HG03066 (cell line): ENCODE measurements at regions not wholly inside any gene's neighbourhood (a gene's known extent, or its start where the extent isn't known, plus 50 kb on each side); places are given as distances from the start of the nearest gene placed in this dataset.

Source experiments
- ATAC-seq: cut with Tn5 transposase; IDR thresholded peaks from one replicate; pipeline ENCODE4 v1.9.1; 2021; ENCODE audit warnings: low read depth; ENCODE audit not compliant: unreplicated experiment

DNA sequence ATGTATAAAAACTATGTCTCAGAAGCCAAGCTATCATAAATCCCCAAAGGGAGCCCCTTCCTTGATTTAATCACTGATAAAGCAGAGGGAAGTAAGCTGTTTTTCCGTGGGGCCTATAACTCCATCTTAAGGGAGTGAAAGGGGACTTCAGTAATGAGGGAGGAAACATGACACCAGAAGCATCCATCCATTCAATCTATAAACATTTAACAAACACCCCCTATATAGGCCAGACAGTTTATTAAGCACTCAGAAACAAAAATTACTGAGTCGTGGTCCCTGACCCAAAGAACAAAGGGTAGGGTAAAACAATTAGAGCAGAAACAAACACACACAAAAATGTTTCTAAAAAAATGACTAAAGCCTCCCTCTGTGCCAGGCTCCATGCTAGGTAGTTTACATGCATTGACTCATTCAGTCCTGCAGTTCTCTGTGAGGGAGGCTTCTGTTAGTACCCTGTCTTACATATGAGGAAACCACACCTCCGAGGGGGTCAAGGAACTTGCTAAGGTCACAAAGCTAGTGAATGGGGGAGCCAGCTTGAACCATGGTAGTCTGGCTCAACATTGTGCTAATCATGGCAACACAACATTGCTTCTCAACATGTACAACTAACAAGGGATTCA lies 472.1 kb downstream of the CDH2 start:
- no peak for ATAC-seq

DNA sequence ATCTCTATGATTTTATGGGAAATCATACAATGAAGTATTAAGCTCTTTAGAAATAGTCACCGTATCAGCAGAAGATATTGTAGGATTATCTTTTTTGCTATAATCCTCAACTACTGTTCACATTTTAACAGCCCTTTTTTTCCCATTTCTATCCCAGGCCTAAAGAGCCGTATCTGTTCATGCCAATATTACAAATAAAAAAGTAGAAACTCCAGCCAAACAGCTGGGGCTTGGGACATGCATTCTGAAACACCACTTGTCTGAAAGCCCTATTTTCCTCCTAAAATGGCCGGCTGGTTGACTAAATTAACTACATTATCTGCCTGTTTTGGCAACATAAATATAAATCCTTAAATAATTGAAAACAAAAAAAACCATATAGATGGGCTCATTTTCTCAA lies 477.8 kb downstream of the CDH2 start:
- ATAC-seq = no peak

- ATAC-seq = no peak
Measured at GRCh38 chr18:27696148-27696547, 480.8 kb downstream of the CDH2 start.

DNA sequence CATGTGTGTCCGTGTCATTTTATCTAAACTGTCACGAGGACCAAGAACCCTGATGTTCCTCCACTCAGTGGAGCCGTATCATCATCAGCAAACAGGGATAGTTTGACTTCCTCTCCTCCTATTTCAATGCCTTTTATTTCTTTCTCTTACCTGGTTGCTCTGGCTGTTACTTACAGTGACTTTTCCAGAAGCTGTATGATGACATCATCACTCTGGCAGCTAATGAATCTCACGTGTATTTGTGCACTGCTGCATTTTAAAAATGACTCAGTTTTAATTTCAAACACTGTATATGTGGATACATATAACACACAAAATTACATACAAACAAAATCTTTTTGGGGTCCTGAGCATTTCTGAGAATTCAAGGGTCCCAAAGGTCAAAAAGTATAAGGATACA lies 481.4 kb downstream of the CDH2 start:
- no peak for ATAC-seq

DNA sequence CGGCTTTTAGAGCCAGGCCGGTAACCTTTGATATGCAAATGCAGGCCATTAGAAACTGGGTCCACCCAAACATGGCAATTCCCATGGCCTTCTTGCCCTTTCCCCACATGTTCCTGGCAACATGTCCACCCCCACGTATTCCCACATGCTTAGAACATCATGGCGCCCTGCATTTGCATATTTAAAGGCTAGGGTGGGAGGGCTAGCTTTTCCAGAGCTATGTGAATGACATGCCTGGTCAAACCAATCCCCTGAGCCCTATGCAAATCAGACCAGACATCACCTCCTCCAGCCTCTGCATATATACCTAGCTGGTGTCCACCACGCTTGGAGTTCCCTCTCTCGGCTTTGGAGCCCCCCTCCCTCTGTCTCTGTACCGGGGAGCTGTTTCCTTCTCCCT lies 481.9 kb downstream of the CDH2 start:
- no peak for ATAC-seq

- no peak for ATAC-seq
Measured at GRCh38 chr18:27688581-27688980, 488.3 kb downstream of the CDH2 start.

- ATAC-seq = no peak
Measured at GRCh38 chr18:27687351-27687979, 489.5 kb downstream of the CDH2 start.

GRCh38 chr18:27685807-27686412 lies 491.0 kb downstream of the CDH2 start:
- no peak for ATAC-seq

- ATAC-seq = no peak
Measured at GRCh38 chr18:27685091-27685490, 491.8 kb downstream of the CDH2 start.

- no peak for ATAC-seq
Measured at GRCh38 chr18:27674411-27674810, 489.3 kb upstream of the CHST9 start.

DNA sequence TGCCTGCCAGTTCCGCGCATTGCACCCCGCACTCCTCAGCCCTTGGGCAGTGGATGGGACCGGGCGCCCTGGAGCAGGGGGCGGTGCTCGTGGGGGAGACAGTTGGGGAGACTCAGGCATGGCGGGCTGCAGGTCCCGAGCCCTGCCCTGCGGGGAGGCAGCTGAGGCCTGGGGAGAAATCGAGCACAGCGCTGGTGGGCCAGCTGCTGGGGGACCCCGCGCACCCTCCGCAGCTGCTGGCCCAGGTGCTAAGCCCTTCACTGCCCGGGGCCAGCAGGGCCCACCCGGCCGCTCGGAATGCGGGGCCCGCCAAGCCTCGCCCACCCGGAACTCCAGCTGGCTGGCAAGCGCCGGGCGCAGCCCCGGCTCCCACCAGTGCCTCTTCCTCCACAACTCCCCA lies 488.8 kb upstream of the CHST9 start:
- ATAC-seq = no peak

- no peak for ATAC-seq
Measured at GRCh38 chr18:27668158-27668557, 483.1 kb upstream of the CHST9 start.

GRCh38 chr18:27667064-27667463 lies 482.0 kb upstream of the CHST9 start:
- no peak for ATAC-seq

- ATAC-seq = no peak
Measured at GRCh38 chr18:27666016-27666415, 480.9 kb upstream of the CHST9 start.

DNA sequence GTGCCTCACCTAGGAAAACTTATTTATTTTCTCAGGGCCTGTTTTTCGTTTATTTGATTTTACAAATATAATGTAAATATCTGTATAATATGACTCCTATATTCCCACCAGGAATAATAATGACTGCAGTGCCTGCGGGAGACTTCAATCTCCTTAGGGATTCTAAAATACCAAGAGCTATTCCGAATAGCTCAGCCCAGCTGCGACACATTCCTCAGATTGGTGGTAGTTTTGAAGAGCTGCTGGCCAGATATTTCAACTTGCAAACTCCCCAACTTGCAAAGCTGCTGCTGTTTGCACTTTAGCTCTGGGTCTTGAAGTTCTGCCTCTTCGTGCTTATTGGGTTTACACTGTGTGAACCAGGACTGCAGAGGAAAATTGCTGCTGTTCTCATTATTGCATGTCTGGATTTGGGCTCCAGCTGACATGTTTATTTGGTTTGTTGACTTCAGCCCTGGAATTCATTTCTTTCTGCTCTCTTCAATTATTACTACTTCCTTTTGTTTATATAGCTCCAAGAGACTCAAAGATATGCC lies 480.2 kb upstream of the CHST9 start:
- ATAC-seq = no peak

DNA sequence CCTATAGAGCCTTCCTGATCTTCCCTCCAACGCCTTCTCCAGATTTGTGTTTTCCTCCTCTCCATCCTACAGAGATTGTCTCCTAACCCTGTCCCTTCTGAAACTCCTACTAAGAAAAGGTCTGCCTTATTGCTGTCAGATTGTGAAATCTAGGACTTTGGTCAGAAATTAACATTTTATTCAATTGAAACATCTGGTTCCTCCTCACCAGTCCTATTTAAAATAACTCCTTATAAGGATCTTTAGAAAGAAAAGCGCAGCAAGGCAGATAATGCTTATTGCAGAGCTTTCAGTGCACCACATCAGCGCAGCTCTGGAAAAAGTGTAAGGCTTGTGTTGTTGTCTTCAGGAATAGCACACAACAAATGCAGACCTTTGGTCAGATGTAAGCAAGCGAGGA lies 477.8 kb upstream of the CHST9 start:
- no peak for ATAC-seq

DNA sequence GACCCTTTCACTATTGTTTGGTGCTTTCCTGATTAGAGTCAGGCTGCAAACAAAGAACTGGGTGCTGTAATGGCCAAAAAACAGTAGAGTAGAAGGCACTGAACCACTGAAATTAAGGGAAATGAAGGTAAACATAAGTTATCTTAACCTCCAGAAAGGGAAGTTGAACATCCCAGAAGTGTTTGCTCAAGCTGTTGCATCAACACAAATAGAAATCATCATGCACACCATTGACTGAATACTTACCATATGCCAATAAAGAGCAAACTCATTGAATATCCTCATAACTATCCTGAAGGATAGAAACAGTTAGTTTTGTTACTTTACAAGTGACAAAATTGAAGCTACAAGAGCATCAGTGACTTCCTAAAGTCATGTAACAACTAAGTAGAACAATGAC lies 477.4 kb upstream of the CHST9 start:
- ATAC-seq = no peak

GRCh38 chr18:27661320-27662018 lies 476.4 kb upstream of the CHST9 start:
- no peak for ATAC-seq

- ATAC-seq = no peak
Measured at GRCh38 chr18:27656905-27657304, 471.8 kb upstream of the CHST9 start.

- no peak for ATAC-seq
Measured at GRCh38 chr18:27656167-27656778, 471.2 kb upstream of the CHST9 start.

GRCh38 chr18:27653247-27653646 lies 468.1 kb upstream of the CHST9 start:
- no peak for ATAC-seq
